ENCODE measurements at regions not wholly inside any gene's neighbourhood (a gene's known extent, or its start where the extent isn't known, plus 50 kb on each side); places are given as distances from the start of the nearest gene placed in this dataset.

DNA sequence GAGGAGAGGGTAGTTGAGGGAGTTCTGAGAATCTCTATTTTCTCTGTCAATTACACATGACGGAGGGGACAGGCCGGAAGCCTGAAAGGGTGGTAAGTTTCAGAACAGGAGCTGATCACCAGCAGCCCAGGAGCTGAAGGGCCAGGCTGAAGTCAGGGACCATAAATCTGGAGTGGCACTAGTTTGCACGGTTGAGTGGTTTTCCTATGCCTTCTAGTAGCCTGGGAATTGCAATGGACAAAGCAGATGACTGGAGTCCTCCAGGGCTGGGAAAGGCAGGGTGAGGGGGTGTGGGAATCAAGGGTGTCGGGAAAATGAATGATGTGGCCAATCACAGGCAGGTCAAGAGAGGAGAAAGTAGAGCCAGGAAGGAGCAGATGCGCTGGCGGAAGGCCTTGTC, 72.5 kb downstream of the MAGEF1 start:
- CTCF ChIA-PET: interaction anchor here (1.0 kb wide), 1 partner anchor 78 kb away, joined by 3 read pairs; the partner anchor contains the start of gene EPHB3
- peaks cover 17% of the 10 kb centered on the region for H3K27me3 Mint-ChIP-seq

DNA sequence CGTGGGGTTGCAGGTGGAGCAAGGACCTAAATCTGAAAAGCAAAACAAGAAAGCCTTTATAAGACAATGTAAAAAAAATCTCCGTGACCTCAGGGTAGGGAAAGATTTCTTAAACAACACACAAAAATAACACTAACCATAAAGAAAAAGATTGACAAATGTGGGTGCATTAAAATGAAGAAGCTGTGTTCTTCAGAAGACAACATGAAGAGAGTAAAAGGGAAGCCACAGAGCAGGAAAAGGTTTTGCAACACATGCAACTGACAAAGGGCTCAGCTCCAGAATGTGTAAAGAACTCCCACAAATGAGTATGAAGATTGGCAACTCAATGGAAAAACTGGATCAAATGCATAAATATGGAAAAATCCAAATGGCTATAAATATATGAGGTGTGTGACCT, 74.2 kb downstream of the MAGEF1 start:
- no peaks in the 10 kb centered on the region for H3K9me3 Mint-ChIP-seq
- no peaks in the 10 kb centered on the region for H3K36me3 Mint-ChIP-seq
- no peak overlapping the region for H3K27ac Mint-ChIP-seq
- no peak overlapping the region for H3K4me3 Mint-ChIP-seq
- H3K4me1 Mint-ChIP-seq: peaks cover 5% of the 10 kb centered on the region
- peaks cover 14% of the 10 kb centered on the region for H3K27me3 Mint-ChIP-seq
- no peak for DNase-seq
- CTCF ChIA-PET: interaction anchor here (0.8 kb wide), 1 partner anchor 72 kb away, joined by 3 read pairs; no protein-coding TSS in a partner anchor

More for the DNA sequence above, 72.5 kb downstream of the MAGEF1 start:
- peaks cover 5% of the 10 kb centered on the region for H3K4me1 Mint-ChIP-seq
- no peaks in the 10 kb centered on the region for H3K9me3 Mint-ChIP-seq
- H3K27ac Mint-ChIP-seq: no peak overlapping the region
- DNase-seq: no peak
- H3K4me3 Mint-ChIP-seq: no peak overlapping the region
- H3K36me3 Mint-ChIP-seq: no peaks in the 10 kb centered on the region

DNA sequence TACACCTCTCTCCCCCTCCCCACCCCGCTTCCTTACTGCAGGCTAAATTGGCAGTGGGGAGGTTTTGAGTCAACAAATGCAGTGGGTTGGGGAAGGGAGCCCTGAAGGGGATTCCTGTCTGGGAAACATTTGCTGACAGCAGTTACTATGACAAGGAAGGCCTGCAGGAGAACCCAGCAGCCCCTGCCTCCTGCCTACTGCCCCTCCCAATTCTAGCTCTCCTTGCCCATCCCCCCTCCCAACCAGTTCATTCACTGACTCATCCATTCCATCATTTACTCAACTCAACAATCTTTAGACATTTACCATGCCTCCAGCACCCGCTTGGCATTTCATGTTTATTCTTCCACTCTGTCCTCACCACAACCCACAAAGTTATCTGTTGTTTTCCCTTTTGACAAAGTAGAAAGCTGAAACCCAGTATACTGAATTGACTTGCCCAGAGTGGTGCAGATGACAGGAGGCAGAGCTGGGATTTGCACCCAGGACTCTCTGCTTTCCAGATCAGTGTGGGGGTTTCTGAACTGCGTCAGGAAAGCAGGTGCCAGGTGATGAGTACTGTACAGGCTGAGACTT, 75.0 kb downstream of the MAGEF1 start:
- DNase-seq: peak; percentile 33
- CTCF ChIA-PET: interaction anchor here (0.6 to 0.8 kb wide), 2 partner anchors 90 to 346 kb away, joined by 3 to 7 read pairs; no protein-coding TSS in a partner anchor

DNA sequence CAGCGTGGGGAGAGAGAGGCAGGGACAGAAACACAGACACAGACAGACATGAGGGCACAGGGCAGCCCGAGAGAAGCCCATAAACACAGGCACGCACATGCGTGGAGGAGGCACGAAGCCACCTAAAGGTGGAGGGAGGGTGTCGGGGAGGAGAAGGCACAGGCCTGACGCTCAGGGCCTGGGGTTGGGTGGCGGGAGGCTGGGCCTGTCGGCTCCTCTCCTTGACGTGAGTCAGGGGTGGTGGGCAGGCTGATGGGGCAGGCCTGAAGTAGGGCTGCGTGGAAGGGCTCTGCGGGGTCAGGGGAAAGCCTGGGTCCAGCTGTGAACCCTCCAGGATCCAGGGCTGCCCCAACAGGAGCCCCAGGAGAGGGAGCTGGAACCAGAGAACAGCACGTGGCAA, 74.2 kb downstream of the EPHB3 start:
- CTCF ChIA-PET: no interaction called here

More for the DNA sequence above, 75.0 kb downstream of the MAGEF1 start:
- Mint-ChIP-seq H3K4me3 (no peak overlapping the region), H3K4me1 (peaks cover 5% of the 10 kb centered on the region), H3K36me3 (no peaks in the 10 kb centered on the region), H3K27me3 (peaks cover 14% of the 10 kb centered on the region), H3K9me3 (no peaks in the 10 kb centered on the region), H3K27ac (no peak overlapping the region)

DNA sequence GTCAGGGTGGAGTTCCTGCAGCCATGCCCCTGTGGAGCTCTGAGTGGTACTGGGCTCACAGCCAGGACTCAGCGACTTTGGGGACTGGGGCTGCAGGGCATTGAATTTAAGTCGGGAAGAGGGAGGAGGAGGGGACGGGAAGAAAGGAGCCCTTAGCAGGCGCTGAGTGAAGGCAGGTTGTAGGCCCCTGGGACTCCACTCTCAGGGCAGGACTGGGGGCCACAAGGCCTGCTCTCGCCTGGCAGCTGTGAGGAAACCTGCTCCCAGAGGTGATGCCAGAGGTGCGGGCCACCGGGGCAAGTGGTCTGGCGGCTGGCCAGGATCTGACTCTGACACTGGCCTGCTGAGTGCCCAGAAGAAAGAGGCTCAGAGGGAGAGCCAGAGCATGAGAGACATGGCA, 73.5 kb downstream of the EPHB3 start:
- CTCF ChIA-PET: no interaction called here
- Mint-ChIP-seq H3K36me3 (no peaks in the 10 kb centered on the region), H3K4me3 (no peak overlapping the region), H3K27ac (no peak overlapping the region), H3K27me3 (peaks cover 14% of the 10 kb centered on the region), H3K4me1 (peaks cover 5% of the 10 kb centered on the region), H3K9me3 (no peaks in the 10 kb centered on the region)
- no peak for DNase-seq

More for the DNA sequence above, 74.2 kb downstream of the EPHB3 start:
- H3K4me3 Mint-ChIP-seq: no peak overlapping the region
- DNase-seq: no peak
- H3K9me3 Mint-ChIP-seq: no peaks in the 10 kb centered on the region
- no peaks in the 10 kb centered on the region for H3K36me3 Mint-ChIP-seq
- peaks cover 14% of the 10 kb centered on the region for H3K27me3 Mint-ChIP-seq
- peaks cover 5% of the 10 kb centered on the region for H3K4me1 Mint-ChIP-seq
- peak overlapping the region; percentile 24 for H3K27ac Mint-ChIP-seq

DNA sequence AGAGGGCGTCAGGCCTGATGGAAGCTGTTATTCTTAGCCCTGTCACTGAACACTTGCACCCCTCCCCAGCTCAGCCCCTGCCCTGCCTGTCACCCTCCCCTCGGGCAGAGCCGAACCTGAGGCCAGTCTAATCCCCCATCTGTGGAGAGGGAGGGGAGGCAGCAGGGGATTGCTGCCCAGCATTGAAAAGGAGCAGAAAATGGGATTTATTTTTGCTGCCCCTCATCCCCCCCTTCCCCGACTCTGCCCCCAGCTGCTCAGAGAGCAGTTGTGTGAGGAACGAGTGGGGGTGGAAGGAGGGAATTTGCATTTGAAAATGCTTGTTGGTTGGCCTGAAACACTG, 71.6 kb downstream of the EPHB3 start:
- CTCF ChIA-PET: no interaction called here

DNA sequence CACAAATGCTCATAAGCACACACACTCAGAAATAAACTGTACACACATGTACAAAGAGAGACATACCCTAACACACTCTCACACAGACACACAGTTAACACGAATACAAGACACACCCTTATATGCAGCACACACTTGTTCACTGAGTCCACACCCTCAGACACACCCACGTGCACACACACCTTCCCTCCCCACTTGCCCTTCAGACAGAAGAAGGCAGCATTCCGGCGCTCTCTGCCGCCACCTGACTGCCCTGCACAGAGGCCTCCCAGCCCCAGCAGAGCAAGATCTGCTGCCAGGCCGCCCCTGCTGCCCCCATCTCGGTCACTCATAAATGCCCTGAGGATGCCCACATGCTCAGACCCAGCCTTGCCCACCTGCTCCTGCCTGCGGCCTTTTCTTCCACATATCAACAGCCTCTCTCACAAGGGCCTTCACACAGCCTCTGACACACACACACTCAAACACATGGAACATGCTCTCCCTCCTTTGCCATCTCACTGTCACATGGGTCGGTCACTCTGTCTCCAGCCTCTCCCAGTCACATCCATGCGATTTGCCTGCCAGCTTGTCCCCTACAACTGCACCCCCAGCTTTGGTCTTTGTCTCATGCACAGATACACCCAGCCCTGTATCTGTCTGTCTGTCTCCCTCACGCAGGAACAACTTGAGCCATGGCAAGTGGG, 71.1 kb downstream of the EPHB3 start:
- H3K36me3 Mint-ChIP-seq: no peaks in the 10 kb centered on the region
- no peak overlapping the region for H3K4me3 Mint-ChIP-seq
- peaks cover 14% of the 10 kb centered on the region for H3K27me3 Mint-ChIP-seq
- peaks cover 5% of the 10 kb centered on the region for H3K4me1 Mint-ChIP-seq
- no peak for DNase-seq
- H3K9me3 Mint-ChIP-seq: no peaks in the 10 kb centered on the region
- CTCF ChIA-PET: no interaction called here
- H3K27ac Mint-ChIP-seq: no peak overlapping the region

More for the DNA sequence above, 71.6 kb downstream of the EPHB3 start:
- H3K27ac Mint-ChIP-seq: no peak overlapping the region
- DNase-seq: no peak
- H3K4me1 Mint-ChIP-seq: peaks cover 5% of the 10 kb centered on the region
- H3K4me3 Mint-ChIP-seq: no peak overlapping the region
- H3K9me3 Mint-ChIP-seq: no peaks in the 10 kb centered on the region
- H3K36me3 Mint-ChIP-seq: no peaks in the 10 kb centered on the region
- peaks cover 11% of the 10 kb centered on the region for H3K27me3 Mint-ChIP-seq

Data from activated naive CD4-positive, alpha-beta T cell treated with anti-CD3 and anti-CD28 coated beads, Interleukin-2, amount 10 ng/mL, durations not matched to agents 7 days and 5 days (primary cell).